ENCODE measurements at regions not wholly inside any gene's neighbourhood (a gene's known extent, or its start where the extent isn't known, plus 50 kb on each side); places are given as distances from the start of the nearest gene placed in this dataset.

GRCh38 chr2:195604706-195605105 is 52.3 kb upstream of the SLC39A10 start:
- no peak for TF ChIP-seq CTCF (IDR thresholded peaks at IDR 0.05)
- no peak for TF ChIP-seq ZFX (IDR thresholded peaks at IDR 0.05; ENCODE audit: borderline replicate concordance)

Data from 22Rv1 (cell line).